ENCODE measurements at regions not wholly inside any gene's neighbourhood (a gene's known extent, or its start where the extent isn't known, plus 50 kb on each side); places are given as distances from the start of the nearest gene placed in this dataset.

GRCh38 chr7:32255036-32255435 lies 184.8 kb upstream of the PDE1C start:
- no peak overlapping the region for H3K27ac ChIP-seq (ENCODE audit: low read depth in 2 of 2, low read length in 1 of 2)
- 17% methylated on average over 6 of the region's 6 CpGs for WGBS (ENCODE audit: low lambda C conversion rate)
- CTCF ChIA-PET = interaction anchor here (0.7 kb wide), 1 partner anchor 49 kb away, joined by 3 read pairs; no protein-coding TSS in a partner anchor
- no peaks in the 10 kb centered on the region for H3K4me1 ChIP-seq (ENCODE audit: control insufficient read depth in 1 of 2, insufficient read depth in 2 of 2, low read depth in 1 of 2, low read length in 1 of 2)
- TF ChIP-seq CHD2 (IDR thresholded peaks at IDR 0.05; ENCODE audit: low read length, partially characterized antibody) (no peak), SMC3 (IDR thresholded peaks at IDR 0.05; ENCODE audit: low read depth, low read length) (no peak), ELF1 (IDR thresholded peaks at IDR 0.05) (no peak), POLR2AphosphoS5 (IDR thresholded peaks at IDR 0.05; ENCODE audit: low read depth, low read length) (no peak), ZBTB33 (IDR thresholded peaks at IDR 0.05; ENCODE audit: borderline replicate concordance, low read depth) (no peak), FOXM1 (IDR thresholded peaks at IDR 0.05; ENCODE audit: low read depth) (no peak), YY1 (IDR thresholded peaks at IDR 0.05; ENCODE audit: low read depth) (no peak), REST (IDR thresholded peaks at IDR 0.05; ENCODE audit: low read depth, low read length) (no peak)
- H3K36me3 ChIP-seq (replicated peaks in 1 of 2; ENCODE audit: control insufficient read depth in 1 of 2, insufficient read depth in 2 of 2, low read length in 1 of 2) = no peaks in the 10 kb centered on the region
- H3K79me2 ChIP-seq (ENCODE audit: insufficient read depth) = no peaks in the 10 kb centered on the region
- H3K4me3 ChIP-seq (ENCODE audit: low read depth in 2 of 2, low read length in 1 of 2) = no peak overlapping the region
- H3F3A ChIP-seq (replicated peaks; ENCODE audit: insufficient read depth) = no peaks in the 10 kb centered on the region
- no peak overlapping the region for H2AFZ ChIP-seq (ENCODE audit: low read depth)
- POLR2A ChIA-PET = no interaction called here
- no peaks in the 10 kb centered on the region for H3K9me3 ChIP-seq
- DNase-seq = no peak
- no peaks in the 10 kb centered on the region for H4K20me1 ChIP-seq (ENCODE audit: insufficient read depth)
- no peaks in the 10 kb centered on the region for H3K9me2 ChIP-seq
- no peak overlapping the region for H3K4me2 ChIP-seq
- H3K27me3 ChIP-seq (ENCODE audit: insufficient read depth) = peaks cover 20% of the 10 kb centered on the region
- no peak overlapping the region for H3K9ac ChIP-seq

- no peak overlapping the region for H3K4me2 ChIP-seq
- H3K4me1 ChIP-seq (ENCODE audit: control insufficient read depth in 1 of 2, insufficient read depth in 2 of 2, low read depth in 1 of 2, low read length in 1 of 2) = no peaks in the 10 kb centered on the region
- H3K27me3 ChIP-seq (ENCODE audit: insufficient read depth) = peaks cover 20% of the 10 kb centered on the region; the same call in 1 of the 2 replicates
- H3K9me2 ChIP-seq = no peaks in the 10 kb centered on the region
- no peak overlapping the region for H3K4me3 ChIP-seq (ENCODE audit: low read depth in 2 of 2, low read length in 1 of 2)
- H4K20me1 ChIP-seq (ENCODE audit: insufficient read depth) = no peaks in the 10 kb centered on the region
- no peaks in the 10 kb centered on the region for H3K36me3 ChIP-seq (replicated peaks in 1 of 2; ENCODE audit: control insufficient read depth in 1 of 2, insufficient read depth in 2 of 2, low read length in 1 of 2)
- WGBS (ENCODE audit: low lambda C conversion rate) = 8% methylated on average over 3 of the region's 3 CpGs
- CTCF ChIA-PET = interaction anchor here (0.6 to 1.3 kb wide), 5 partner anchors 9 to 611 kb away, joined by 3 to 6 read pairs (median 3); no protein-coding TSS in a partner anchor
- H3K27ac ChIP-seq (ENCODE audit: low read depth in 2 of 2, low read length in 1 of 2) = no peak overlapping the region
- POLR2A ChIA-PET = no interaction called here
- H3F3A ChIP-seq (replicated peaks; ENCODE audit: insufficient read depth) = no peaks in the 10 kb centered on the region
- H2AFZ ChIP-seq (ENCODE audit: low read depth) = no peak overlapping the region
- no peaks in the 10 kb centered on the region for H3K9me3 ChIP-seq
- H3K9ac ChIP-seq = no peak overlapping the region
- no peak for TF ChIP-seq FOSL2 (IDR thresholded peaks at IDR 0.05; ENCODE audit: borderline replicate concordance, low read depth)
- no peak for TF ChIP-seq POLR2AphosphoS5 (IDR thresholded peaks at IDR 0.05; ENCODE audit: low read depth, low read length)
- TF ChIP-seq TEAD4 (IDR thresholded peaks at IDR 0.05; ENCODE audit: borderline replicate concordance, insufficient read depth) = no peak
- TF ChIP-seq RXRA (IDR thresholded peaks at IDR 0.05; ENCODE audit: borderline replicate concordance, low read depth) = no peak
- TF ChIP-seq GABPA (IDR thresholded peaks at IDR 0.05; ENCODE audit: low read depth) = no peak
- H3K79me2 ChIP-seq (ENCODE audit: insufficient read depth) = no peaks in the 10 kb centered on the region
- no peak for DNase-seq
Measured at GRCh38 chr7:32253299-32253698, 183.1 kb upstream of the PDE1C start.

Measured in SK-N-SH (cell line).